GM18507 (cell line): ENCODE measurements at regions not wholly inside any gene's neighbourhood (a gene's known extent, or its start where the extent isn't known, plus 50 kb on each side); places are given as distances from the start of the nearest gene placed in this dataset.

Experiments used
- DNase-seq: peaks from one replicate; pipeline ENCODE4 v3.0.0; 2011; ENCODE audit warnings: low read depth; ENCODE audit not compliant: insufficient read length; ENCODE audit errors: extremely low spot score
- FAIRE-seq: peaks from 2 replicates; lab custom pipeline; 2011; peaks lifted over from hg19 to GRCh38; lab: Jason Lieb, UNC

- DNase-seq (no peak), FAIRE-seq (no peak)
These were observed 70.5 kb upstream of the ZNF618 start for GRCh38 chr9:113805486-113806132.

GRCh38 chr9:113807173-113808061 lies 68.7 kb upstream of the ZNF618 start:
- DNase-seq (peak; percentile 50), FAIRE-seq (peak; percentile 76)

GRCh38 chr9:113808391-113809358 lies 67.4 kb upstream of the ZNF618 start:
- FAIRE-seq (no peak), DNase-seq (no peak)

- DNase-seq = no peak
- FAIRE-seq = no peak
These were observed 58.9 kb upstream of the ZNF618 start for GRCh38 chr9:113817171-113817570.

- DNase-seq (no peak), FAIRE-seq (no peak)
These were observed 57.7 kb upstream of the ZNF618 start for GRCh38 chr9:113818391-113818790.

GRCh38 chr9:113822315-113822714 lies 53.8 kb upstream of the ZNF618 start:
- DNase-seq (no peak), FAIRE-seq (no peak)

- DNase-seq (no peak), FAIRE-seq (no peak)
These were observed 52.7 kb upstream of the ZNF618 start for GRCh38 chr9:113823421-113823820.
